SK-N-SH treated with all-trans-retinoic acid at 6 μM for 48 hours (cell line): ENCODE measurements at regions not wholly inside any gene's neighbourhood (a gene's known extent, or its start where the extent isn't known, plus 50 kb on each side); places are given as distances from the start of the nearest gene placed in this dataset.

ENCODE experiments used
- BACH2 ChIP-seq: fragments of 250-450 bp; sonication (Bioruptor Pico); IDR thresholded peaks from 2 replicates; pipeline ENCODE4 v1.9.0; 2021; ENCODE audit warnings: mild to moderate bottlenecking, borderline replicate concordance
- CSDC2 ChIP-seq: fragments of 250-450 bp; sonication (Bioruptor Pico); IDR thresholded peaks from 2 replicates; pipeline ENCODE4 v1.5.0; 2020; ENCODE audit warnings: mild to moderate bottlenecking, moderate library complexity
- ESRRG ChIP-seq: fragments of 250-450 bp; sonication (Bioruptor Pico); IDR thresholded peaks from 2 replicates; pipeline ENCODE4 v1.6.1; 2021; ENCODE audit warnings: mild to moderate bottlenecking
- GLIS3 ChIP-seq: fragments of 250-450 bp; sonication (Bioruptor Pico); IDR thresholded peaks from 2 replicates; pipeline ENCODE4 v1.5.0; 2020; ENCODE audit warnings: mild to moderate bottlenecking, moderate library complexity
- OSR1 ChIP-seq: fragments of 250-450 bp; sonication (Bioruptor Pico); IDR thresholded peaks from 2 replicates; pipeline ENCODE4 v1.8.0; 2022; ENCODE audit warnings: moderate library complexity, mild to moderate bottlenecking, inconsistent platforms
- SNAI2 ChIP-seq: fragments of 250-450 bp; sonication (Bioruptor Pico); IDR thresholded peaks from 2 replicates; pipeline ENCODE4 v1.5.0; 2020; ENCODE audit warnings: mild to moderate bottlenecking, moderate library complexity
- ZC3H10 ChIP-seq: fragments of 250-450 bp; sonication (Bioruptor Pico); IDR thresholded peaks from 2 replicates; pipeline ENCODE4 v1.5.1; 2021; ENCODE audit warnings: mild to moderate bottlenecking, moderate library complexity
- ZFP30 ChIP-seq: fragments of 450-650 bp; formaldehyde crosslinking; IDR thresholded peaks from 2 replicates; pipeline ENCODE4 v1.5.0; 2022; ENCODE audit warnings: mild to moderate bottlenecking, moderate library complexity
- TF ChIP-seq, protein P1 (sequence below): fragments of 250-450 bp; sonication (Bioruptor Pico); IDR thresholded peaks from 2 replicates; pipeline ENCODE4 v1.5.1; 2020; ENCODE audit warnings: low read depth, mild to moderate bottlenecking, moderate library complexity
- TF ChIP-seq, protein P2 (sequence below): fragments of 250-450 bp; sonication (Bioruptor Pico); IDR thresholded peaks from 2 replicates; pipeline ENCODE4 v1.5.1; 2021; ENCODE audit warnings: mild to moderate bottlenecking, moderate library complexity

DNA sequence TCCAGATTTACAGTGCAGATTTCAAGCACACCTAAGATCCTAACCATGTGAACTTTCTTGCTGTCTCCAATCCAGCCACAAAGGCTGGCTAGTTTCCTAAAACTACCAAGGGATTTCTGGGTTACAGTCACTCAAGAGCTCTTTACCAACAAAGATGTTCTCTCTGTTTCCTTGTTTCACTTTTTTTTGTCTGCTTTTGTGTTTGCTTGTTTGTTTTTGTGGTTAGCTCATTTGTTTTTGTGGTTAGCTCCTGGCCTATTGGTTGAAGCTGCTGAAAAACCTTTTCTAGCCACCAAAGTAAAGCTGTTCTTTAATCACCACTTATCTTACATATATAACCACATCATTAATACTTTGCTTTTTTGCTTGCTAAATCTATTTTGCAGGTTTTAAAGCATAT, 642.5 kb upstream of the GALNTL6 start:
- TF ChIP-seq CSDC2 (no peak), ZC3H10 (CRISPR knock-in tag) (no peak), GLIS3 (no peak), ZFP30 (CRISPR knock-in tag) (no peak), BACH2 (CRISPR knock-in tag) (no peak), ESRRG (CRISPR knock-in tag) (no peak), SNAI2 (no peak), OSR1 (CRISPR knock-in tag) (no peak)
- TF ChIP-seq, protein P1, sequence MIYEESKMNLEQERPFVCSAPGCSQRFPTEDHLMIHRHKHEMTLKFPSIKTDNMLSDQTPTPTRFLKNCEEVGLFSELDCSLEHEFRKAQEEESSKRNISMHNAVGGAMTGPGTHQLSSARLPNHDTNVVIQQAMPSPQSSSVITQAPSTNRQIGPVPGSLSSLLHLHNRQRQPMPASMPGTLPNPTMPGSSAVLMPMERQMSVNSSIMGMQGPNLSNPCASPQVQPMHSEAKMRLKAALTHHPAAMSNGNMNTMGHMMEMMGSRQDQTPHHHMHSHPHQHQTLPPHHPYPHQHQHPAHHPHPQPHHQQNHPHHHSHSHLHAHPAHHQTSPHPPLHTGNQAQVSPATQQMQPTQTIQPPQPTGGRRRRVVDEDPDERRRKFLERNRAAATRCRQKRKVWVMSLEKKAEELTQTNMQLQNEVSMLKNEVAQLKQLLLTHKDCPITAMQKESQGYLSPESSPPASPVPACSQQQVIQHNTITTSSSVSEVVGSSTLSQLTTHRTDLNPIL (CRISPR knock-in tag): no peak
- TF ChIP-seq, protein P2, sequence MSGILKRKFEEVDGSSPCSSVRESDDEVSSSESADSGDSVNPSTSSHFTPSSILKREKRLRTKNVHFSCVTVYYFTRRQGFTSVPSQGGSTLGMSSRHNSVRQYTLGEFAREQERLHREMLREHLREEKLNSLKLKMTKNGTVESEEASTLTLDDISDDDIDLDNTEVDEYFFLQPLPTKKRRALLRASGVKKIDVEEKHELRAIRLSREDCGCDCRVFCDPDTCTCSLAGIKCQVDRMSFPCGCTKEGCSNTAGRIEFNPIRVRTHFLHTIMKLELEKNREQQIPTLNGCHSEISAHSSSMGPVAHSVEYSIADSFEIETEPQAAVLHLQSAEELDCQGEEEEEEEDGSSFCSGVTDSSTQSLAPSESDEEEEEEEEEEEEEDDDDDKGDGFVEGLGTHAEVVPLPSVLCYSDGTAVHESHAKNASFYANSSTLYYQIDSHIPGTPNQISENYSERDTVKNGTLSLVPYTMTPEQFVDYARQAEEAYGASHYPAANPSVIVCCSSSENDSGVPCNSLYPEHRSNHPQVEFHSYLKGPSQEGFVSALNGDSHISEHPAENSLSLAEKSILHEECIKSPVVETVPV (CRISPR knock-in tag): no peak
